ENCODE measurements at regions not wholly inside any gene's neighbourhood (a gene's known extent, or its start where the extent isn't known, plus 50 kb on each side); places are given as distances from the start of the nearest gene placed in this dataset.

DNA sequence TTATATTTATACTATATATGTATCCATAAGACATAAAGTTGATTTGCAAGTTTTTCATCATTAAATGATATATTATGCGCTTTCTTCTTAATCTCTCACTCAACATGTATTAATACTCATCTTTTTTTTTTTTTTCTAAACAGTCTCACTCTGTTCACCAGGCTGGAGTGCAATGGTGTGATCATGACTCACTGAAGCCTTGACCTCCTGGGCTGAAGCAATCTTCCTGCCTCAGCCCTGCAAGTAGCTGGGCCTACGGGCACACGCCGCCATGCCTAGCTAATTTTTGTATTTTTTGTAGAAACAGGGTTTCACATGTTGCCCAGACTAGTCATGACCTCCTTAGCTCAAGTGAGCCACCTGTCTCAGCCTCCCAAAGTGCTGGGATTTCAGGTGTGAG lies 51.4 kb upstream of the MAP4K3 start (continued):
- TF ChIP-seq AHR (CRISPR knock-in tag; IDR thresholded peaks at IDR 0.05) (no peak), SALL1 (CRISPR knock-in tag; IDR thresholded peaks at IDR 0.05) (peak; percentile 80), HMG20A (CRISPR knock-in tag; IDR thresholded peaks at IDR 0.05; ENCODE audit: borderline replicate concordance) (peak; percentile 69; the same call in 1 of the 2 replicates), KDM5B (CRISPR knock-in tag; IDR thresholded peaks at IDR 0.05; ENCODE audit: borderline replicate concordance) (peak; percentile 58; the same call in 1 of the 2 replicates)
- TF ChIP-seq, protein P1, sequence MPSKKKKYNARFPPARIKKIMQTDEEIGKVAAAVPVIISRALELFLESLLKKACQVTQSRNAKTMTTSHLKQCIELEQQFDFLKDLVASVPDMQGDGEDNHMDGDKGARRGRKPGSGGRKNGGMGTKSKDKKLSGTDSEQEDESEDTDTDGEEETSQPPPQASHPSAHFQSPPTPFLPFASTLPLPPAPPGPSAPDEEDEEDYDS (CRISPR knock-in tag; IDR thresholded peaks at IDR 0.05) = peak; percentile 36; the same call in 1 of the 2 replicates

DNA sequence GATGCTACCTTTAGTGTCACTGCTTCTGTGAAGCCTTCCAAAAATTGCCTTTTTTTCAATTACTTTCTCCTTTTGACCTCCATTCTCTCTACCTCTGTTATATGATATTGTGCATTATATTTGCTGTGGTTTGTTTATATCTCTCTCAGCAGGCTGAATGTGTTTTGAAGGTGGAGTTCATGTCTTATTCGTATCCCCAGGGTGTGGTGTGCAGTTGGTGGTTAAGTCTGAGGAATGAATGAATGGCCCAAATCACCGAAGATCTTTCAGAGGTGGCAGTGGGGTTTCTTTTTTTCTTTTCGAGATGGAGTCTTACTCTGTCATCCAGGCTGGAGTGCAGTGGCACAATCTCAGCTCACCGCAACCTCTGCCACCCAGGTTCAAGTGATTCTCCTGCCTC lies 53.5 kb upstream of the MAP4K3 start:
- H3K79me2 ChIP-seq (ENCODE audit: insufficient read depth, low read length) = no peaks in the 10 kb centered on the region
- H3K9ac ChIP-seq (ENCODE audit: insufficient read depth, low read depth, low read length) = no peak overlapping the region
- intact Hi-C loops (cut with micrococcal nuclease; ENCODE audit: unreplicated experiment) = no loop called here
- no peak overlapping the region for H2AFZ ChIP-seq (ENCODE audit: low read length)
- no peaks in the 10 kb centered on the region for H3K36me3 ChIP-seq (replicated peaks in 1 of 2; ENCODE audit: control insufficient read depth in 1 of 2, insufficient read depth in 2 of 2, low read length in 2 of 2)
- H3K9me3 ChIP-seq (ENCODE audit: low read length) = no peaks in the 10 kb centered on the region
- ChIA-PET CTCF (ENCODE audit: low intra/inter-chr PET ratio, low total read pairs) (no interaction called here), POLR2A (interaction anchor here (1.0 kb wide), 1 partner anchor 21 kb away, joined by 6 read pairs; no protein-coding TSS in a partner anchor)
- DNase-seq (ENCODE audit: low spot score) (no peak), FAIRE-seq (no peak), ATAC-seq (no peak)
- no peaks in the 10 kb centered on the region for H4K20me1 ChIP-seq (ENCODE audit: insufficient read depth, low read length)
- H3K4me1 ChIP-seq (ENCODE audit: insufficient read depth, low read length) = peaks cover 37% of the 10 kb centered on the region
- WGBS (ENCODE audit: low lambda C conversion rate) = 98% methylated on average over 4 of the region's 4 CpGs
- no peaks in the 10 kb centered on the region for H3K27me3 ChIP-seq (ENCODE audit: control insufficient read depth in 1 of 2, insufficient read depth in 2 of 2, low read length in 2 of 2)
- no TSS peak for BruUV-seq (replicated peaks)
- no peak overlapping the region for H3K4me2 ChIP-seq (ENCODE audit: low read depth, low read length)
- no peak overlapping the region for H3K27ac ChIP-seq (ENCODE audit: extremely low read length, insufficient read depth, low read length)
- in situ Hi-C loops (cut with HindIII; ENCODE audit: extremely low pct_ligation_motif_present, low pct_unique_long_range_greater_than_20kb) = no loop called here
- no peak overlapping the region for H3K4me3 ChIP-seq (replicated peaks in 1 of 3; ENCODE audit: insufficient read depth in 1 of 3, low read depth in 2 of 3, low read length in 3 of 3)
- TF ChIP-seq SIN3A (IDR thresholded peaks at IDR 0.05; ENCODE audit: borderline replicate concordance, low read depth, low read length) (no peak), ZNF335 (CRISPR knock-in tag; IDR thresholded peaks at IDR 0.05) (no peak), ZNF253 (CRISPR knock-in tag; IDR thresholded peaks at IDR 0.05; ENCODE audit: borderline replicate concordance) (no peak), IKZF1 (IDR thresholded peaks at IDR 0.05) (no peak), GFI1 (CRISPR knock-in tag; IDR thresholded peaks at IDR 0.05; ENCODE audit: borderline replicate concordance) (no peak), ZNF629 (CRISPR knock-in tag; conservative IDR thresholded peaks at IDR 0.05) (no peak), PHB2 (IDR thresholded peaks at IDR 0.05; ENCODE audit: partially characterized antibody) (no peak), ISX (CRISPR knock-in tag; conservative IDR thresholded peaks at IDR 0.05) (no peak), ZNF563 (CRISPR knock-in tag; IDR thresholded peaks at IDR 0.05) (no peak), SNAPC2 (CRISPR knock-in tag; IDR thresholded peaks at IDR 0.05) (no peak), ZNF224 (CRISPR knock-in tag; IDR thresholded peaks at IDR 0.05) (no peak), ARNTL (CRISPR knock-in tag; IDR thresholded peaks at IDR 0.05) (no peak), MEF2D (CRISPR knock-in tag; IDR thresholded peaks at IDR 0.05) (no peak)
- TF ChIP-seq, protein P2, sequence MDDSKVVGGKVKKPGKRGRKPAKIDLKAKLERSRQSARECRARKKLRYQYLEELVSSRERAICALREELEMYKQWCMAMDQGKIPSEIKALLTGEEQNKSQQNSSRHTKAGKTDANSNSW (CRISPR knock-in tag; IDR thresholded peaks at IDR 0.05; ENCODE audit: borderline replicate concordance) = no peak
- TF ChIP-seq, protein P3, sequence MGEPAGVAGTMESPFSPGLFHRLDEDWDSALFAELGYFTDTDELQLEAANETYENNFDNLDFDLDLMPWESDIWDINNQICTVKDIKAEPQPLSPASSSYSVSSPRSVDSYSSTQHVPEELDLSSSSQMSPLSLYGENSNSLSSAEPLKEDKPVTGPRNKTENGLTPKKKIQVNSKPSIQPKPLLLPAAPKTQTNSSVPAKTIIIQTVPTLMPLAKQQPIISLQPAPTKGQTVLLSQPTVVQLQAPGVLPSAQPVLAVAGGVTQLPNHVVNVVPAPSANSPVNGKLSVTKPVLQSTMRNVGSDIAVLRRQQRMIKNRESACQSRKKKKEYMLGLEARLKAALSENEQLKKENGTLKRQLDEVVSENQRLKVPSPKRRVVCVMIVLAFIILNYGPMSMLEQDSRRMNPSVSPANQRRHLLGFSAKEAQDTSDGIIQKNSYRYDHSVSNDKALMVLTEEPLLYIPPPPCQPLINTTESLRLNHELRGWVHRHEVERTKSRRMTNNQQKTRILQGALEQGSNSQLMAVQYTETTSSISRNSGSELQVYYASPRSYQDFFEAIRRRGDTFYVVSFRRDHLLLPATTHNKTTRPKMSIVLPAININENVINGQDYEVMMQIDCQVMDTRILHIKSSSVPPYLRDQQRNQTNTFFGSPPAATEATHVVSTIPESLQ (CRISPR knock-in tag; conservative IDR thresholded peaks at IDR 0.05) = no peak
